HL-60 (cell line): ENCODE measurements at regions not wholly inside any gene's neighbourhood (a gene's known extent, or its start where the extent isn't known, plus 50 kb on each side); places are given as distances from the start of the nearest gene placed in this dataset.

Experiments used
- POLR2AphosphoS5 ChIP-seq: IDR thresholded peaks from 2 replicates; pipeline ENCODE4 v1.6.1; 2012; ENCODE audit warnings: low read depth
- TF ChIP-seq, protein P1 (sequence below): IDR thresholded peaks from one replicate; pipeline ENCODE4 v1.5.1; 2011; ENCODE audit warnings: low read length, control low read depth, inconsistent platforms; ENCODE audit not compliant: insufficient read depth

GRCh38 chr6:102732898-102733297 lies 1339.4 kb downstream of the GRIK2 start:
- TF ChIP-seq, protein P1, sequence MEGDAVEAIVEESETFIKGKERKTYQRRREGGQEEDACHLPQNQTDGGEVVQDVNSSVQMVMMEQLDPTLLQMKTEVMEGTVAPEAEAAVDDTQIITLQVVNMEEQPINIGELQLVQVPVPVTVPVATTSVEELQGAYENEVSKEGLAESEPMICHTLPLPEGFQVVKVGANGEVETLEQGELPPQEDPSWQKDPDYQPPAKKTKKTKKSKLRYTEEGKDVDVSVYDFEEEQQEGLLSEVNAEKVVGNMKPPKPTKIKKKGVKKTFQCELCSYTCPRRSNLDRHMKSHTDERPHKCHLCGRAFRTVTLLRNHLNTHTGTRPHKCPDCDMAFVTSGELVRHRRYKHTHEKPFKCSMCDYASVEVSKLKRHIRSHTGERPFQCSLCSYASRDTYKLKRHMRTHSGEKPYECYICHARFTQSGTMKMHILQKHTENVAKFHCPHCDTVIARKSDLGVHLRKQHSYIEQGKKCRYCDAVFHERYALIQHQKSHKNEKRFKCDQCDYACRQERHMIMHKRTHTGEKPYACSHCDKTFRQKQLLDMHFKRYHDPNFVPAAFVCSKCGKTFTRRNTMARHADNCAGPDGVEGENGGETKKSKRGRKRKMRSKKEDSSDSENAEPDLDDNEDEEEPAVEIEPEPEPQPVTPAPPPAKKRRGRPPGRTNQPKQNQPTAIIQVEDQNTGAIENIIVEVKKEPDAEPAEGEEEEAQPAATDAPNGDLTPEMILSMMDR, result no peak
- TF ChIP-seq POLR2AphosphoS5, result no peak
